ENCODE measurements at regions not wholly inside any gene's neighbourhood (a gene's known extent, or its start where the extent isn't known, plus 50 kb on each side); places are given as distances from the start of the nearest gene placed in this dataset.

DNA sequence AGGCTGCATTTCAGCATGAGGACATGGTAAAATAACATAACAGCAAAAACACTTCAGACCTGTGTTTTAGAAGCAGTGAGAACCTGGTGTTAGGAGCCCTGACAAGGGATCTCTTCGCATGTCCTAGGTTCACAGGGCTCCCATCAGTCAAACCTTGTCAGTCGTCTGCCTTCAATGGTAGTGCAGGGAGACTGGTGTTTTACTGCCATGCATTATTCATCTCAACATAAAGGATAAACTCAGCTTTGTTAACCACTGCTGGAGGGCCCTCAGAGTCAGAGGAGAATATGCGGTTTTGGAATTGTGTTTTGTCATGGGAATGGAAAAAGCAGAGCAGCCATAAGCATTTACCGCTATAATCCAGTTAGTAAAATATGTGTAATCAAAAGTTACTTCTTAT lies 275.9 kb upstream of the GCFC2 start:
- TF ChIP-seq EZH2 (IDR thresholded peaks at IDR 0.05; ENCODE audit: insufficient read depth, poor library complexity, severe bottlenecking) (no peak), EZH2phosphoT487 (IDR thresholded peaks at IDR 0.05; ENCODE audit: insufficient read depth, low read depth) (no peak)

Measured in GM23248 (cell line).